HCT116 (cell line): ENCODE measurements at regions not wholly inside any gene's neighbourhood (a gene's known extent, or its start where the extent isn't known, plus 50 kb on each side); places are given as distances from the start of the nearest gene placed in this dataset.

Experiments used
- ATAC-seq: fragments of 200-7000 bp; cut with Tn5 transposase; 2 replicates; pipeline ENCODE4 v1.9.1; 2020; ENCODE audit warnings: mild to moderate bottlenecking, moderate library complexity
- BruUV-seq: library from RNA; stranded (reverse); fragments of 400-500 nt; replicated peaks from 2 replicates; lab custom pipeline; 2021; lab: Mats Ljungman, UMichigan
- CTCF ChIA-PET: fragments of 300-600 bp; sonication (Branson Sonifier 250); formaldehyde crosslinking; loops from one replicate; lab custom pipeline; 2021; ENCODE audit warnings: antibody characterized with exemption; lab: Charles Lee
- POLR2A ChIA-PET: fragments of 300-600, 350-600 bp; sonication (Branson Sonifier 250); formaldehyde crosslinking; loops from one replicate; lab custom pipeline; 2021; ENCODE audit warnings: antibody characterized with exemption; lab: Charles Lee
- RAD21 ChIA-PET, 2 experiments: fragments of 300-600 bp; sonication (Branson Sonifier 250); formaldehyde crosslinking; loops; one replicate each; lab custom pipeline; 2023; ENCODE audit warnings: low total read pairs in 2 of 2; ENCODE audit not compliant: uncharacterized antibody in 2 of 2, unreplicated experiment in 2 of 2, low non-redundant PET in 1 of 2; lab: Charles Lee
- DNase-seq: peaks from one replicate; pipeline ENCODE4 v3.0.0-alpha.2; 2010; ENCODE audit warnings: low read depth, low spot score
- H2AFZ ChIP-seq: fragments of 200-600 bp; shearing (Covaris generic), sonication (generic); 2 replicates; pipeline ENCODE4 v1.6.1; 2017; ENCODE audit warnings: low read depth, mixed run types, mixed read lengths, antibody characterized with exemption, low read length; ENCODE audit not compliant: poor library complexity, severe bottlenecking
- H3K27ac ChIP-seq: 2 replicates; pipeline ENCODE4 v1.5.1; 2012; ENCODE audit warnings: low read depth, low read length
- H3K27me3 ChIP-seq: fragments of 200-600 bp; sonication (generic); 2 replicates; pipeline ENCODE4 v1.6.1; 2016; ENCODE audit warnings: mixed run types, low read length, mixed read lengths; ENCODE audit not compliant: insufficient read depth
- H3K36me3 ChIP-seq, 2 experiments: fragments of 200-500 bp in 1 of 2; fragments of 200-600 bp in 1 of 2; sonication (Bioruptor generic) in 1 of 2; sonication (generic) in 1 of 2; 2 replicates each; pipeline versions ENCODE4 v1.5.1 to v1.6.1; 2014 to 2016; ENCODE audit warnings: low read length in 2 of 2, inconsistent platforms in 1 of 2, mixed read lengths in 1 of 2, mixed run types in 1 of 2; ENCODE audit not compliant: insufficient read depth in 2 of 2, control insufficient read depth in 1 of 2
- H3K4me1 ChIP-seq, 2 experiments: fragments of 200-600 bp in 1 of 2; sonication (generic) in 1 of 2; 2 replicates each; pipeline versions ENCODE4 v1.5.1 to v1.6.1; 2012 to 2017; ENCODE audit warnings: low read length in 2 of 2, inconsistent platforms in 1 of 2, mild to moderate bottlenecking in 1 of 2, mixed read lengths in 1 of 2, mixed run types in 1 of 2, moderate library complexity in 1 of 2; ENCODE audit not compliant: insufficient read depth in 2 of 2, control insufficient read depth in 1 of 2
- H3K4me2 ChIP-seq: fragments of 200-600 bp; sonication (generic); 2 replicates; pipeline ENCODE4 v1.6.1; 2017; ENCODE audit warnings: mixed run types, low read length, mixed read lengths
- H3K4me3 ChIP-seq, 2 experiments: fragments of 200-600 bp in 1 of 2; sonication (generic) in 1 of 2; replicated peaks in 1 of 2; 2 replicates each; pipeline ENCODE4 v1.5.1; 2011 to 2016; ENCODE audit warnings: low read length in 2 of 2, control low read depth in 1 of 2, low read depth in 1 of 2, mild to moderate bottlenecking in 1 of 2, mixed read lengths in 1 of 2, mixed run types in 1 of 2
- H3K79me2 ChIP-seq: fragments of 200-600 bp; sonication (generic); 2 replicates; pipeline ENCODE4 v1.6.1; 2017; ENCODE audit warnings: mild to moderate bottlenecking, mixed run types, low read length, moderate library complexity, mixed read lengths; ENCODE audit not compliant: insufficient read depth
- H3K9ac ChIP-seq: fragments of 200-600 bp; sonication (generic); 2 replicates; pipeline ENCODE4 v1.6.1; 2016; ENCODE audit warnings: low read length, mixed read lengths
- H3K9me2 ChIP-seq: fragments of 200-600 bp; sonication (generic), shearing (Covaris generic); 2 replicates; pipeline ENCODE4 v1.6.1; 2017; ENCODE audit warnings: mixed run types, mild to moderate bottlenecking, moderate library complexity; ENCODE audit not compliant: insufficient read depth
- H3K9me3 ChIP-seq, 2 experiments: fragments of 200-500 bp in 1 of 2; fragments of 200-600 bp in 1 of 2; sonication (Bioruptor generic) in 1 of 2; sonication (generic) in 1 of 2; 2 replicates each; pipeline ENCODE4 v1.6.1; 2014 to 2017; ENCODE audit warnings: low read length in 2 of 2, mixed read lengths in 2 of 2, inconsistent platforms in 1 of 2, low read depth in 1 of 2, mild to moderate bottlenecking in 1 of 2, mixed run types in 1 of 2, moderate library complexity in 1 of 2; ENCODE audit not compliant: control insufficient read depth in 1 of 2, insufficient read depth in 1 of 2
- H4K20me1 ChIP-seq: fragments of 200-600 bp; sonication (generic), shearing (Covaris generic); 2 replicates; pipeline ENCODE4 v1.6.1; 2017; ENCODE audit warnings: mixed run types, mild to moderate bottlenecking, moderate library complexity; ENCODE audit not compliant: insufficient read depth
- EGR1 ChIP-seq: IDR thresholded peaks from 2 replicates; pipeline ENCODE4 v1.6.1; 2012; ENCODE audit warnings: low read depth
- EZH2 ChIP-seq: fragments of 200-600 bp; sonication (generic); IDR thresholded peaks from 2 replicates; pipeline ENCODE4 v1.6.1; 2017; ENCODE audit warnings: antibody characterized with exemption, mixed run types
- EZH2phosphoT487 ChIP-seq: fragments of 200-600 bp; IDR thresholded peaks from 2 replicates; pipeline ENCODE4 v1.6.1; 2018; ENCODE audit warnings: antibody characterized with exemption, borderline replicate concordance
- FOSL1 ChIP-seq: IDR thresholded peaks from 2 replicates; pipeline ENCODE4 v1.6.1; 2012; ENCODE audit warnings: low read depth
- POLR2A ChIP-seq: IDR thresholded peaks from 2 replicates; pipeline ENCODE4 v1.7.0; 2011; ENCODE audit warnings: borderline replicate concordance; ENCODE audit not compliant: insufficient read depth, insufficient read length; ENCODE audit errors: extremely low read depth
- SRF ChIP-seq: IDR thresholded peaks from 2 replicates; pipeline ENCODE4 v1.6.1; 2012; ENCODE audit warnings: low read depth
- TCF7L2 ChIP-seq: IDR thresholded peaks from 2 replicates; pipeline ENCODE4 v1.7.0; 2011; ENCODE audit warnings: borderline replicate concordance, inconsistent platforms; ENCODE audit not compliant: insufficient read depth, insufficient read length; ENCODE audit errors: extremely low read depth
- YY1 ChIP-seq: IDR thresholded peaks from 2 replicates; pipeline ENCODE4 v1.6.1; 2011; ENCODE audit warnings: low read length, low read depth, moderate library complexity, mild to moderate bottlenecking; ENCODE audit not compliant: insufficient replicate concordance; ENCODE audit errors: extremely low read depth
- ZFX ChIP-seq: fragments of 450-650 bp; IDR thresholded peaks from 2 replicates; pipeline ENCODE4 v1.6.1; 2017
- intact Hi-C: fragments of 100-400 bp; cut with micrococcal nuclease; formaldehyde crosslinking; loops from 2 replicates; pipeline ENCODE4 v1.10.0; 2022
- TF ChIP-seq, protein P1 (sequence below): IDR thresholded peaks from 2 replicates; pipeline ENCODE4 v1.6.1; 2012
- TF ChIP-seq, protein P2 (sequence below), 3 experiments: fragments of 200-600 bp in 1 of 3; sonication (generic) in 1 of 3; IDR thresholded peaks in 2 of 3; conservative IDR thresholded peaks in 1 of 3; 2 replicates each; pipeline ENCODE4 v1.5.1; 2012 to 2017; ENCODE audit warnings: low read depth in 2 of 3, low read length in 2 of 3, antibody characterized with exemption in 1 of 3, borderline replicate concordance in 1 of 3, control low read depth in 1 of 3, mild to moderate bottlenecking in 1 of 3, mixed read lengths in 1 of 3, mixed run types in 1 of 3, moderate library complexity in 1 of 3; ENCODE audit not compliant: insufficient read depth in 1 of 3
- TF ChIP-seq, protein P3 (sequence below): IDR thresholded peaks from 2 replicates; pipeline ENCODE4 v1.6.1; 2012
- TF ChIP-seq, protein P4 (sequence below): IDR thresholded peaks from 2 replicates; pipeline ENCODE4 v1.6.1; 2012; ENCODE audit warnings: low read depth

DNA sequence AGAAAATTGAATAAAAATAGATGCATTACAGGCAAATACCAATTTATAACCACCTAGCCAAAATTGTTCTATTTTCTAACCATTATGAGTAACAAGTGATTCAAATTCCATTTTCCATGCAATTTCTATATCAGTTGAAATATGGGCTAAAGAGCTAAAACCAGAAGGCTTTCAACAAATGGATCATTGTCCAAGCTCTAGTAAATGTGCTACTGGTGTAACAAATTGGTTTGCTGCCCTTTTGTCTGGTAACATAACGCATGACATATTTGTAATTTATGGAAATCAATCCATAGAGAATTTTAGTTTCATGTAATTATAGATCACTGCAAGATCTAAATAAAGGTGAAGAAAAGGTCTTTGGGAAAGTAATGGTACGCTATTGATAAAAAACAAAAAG is 708.0 kb upstream of the GRAMD2B start:
- no peaks in the 10 kb centered on the region for H3K27me3 ChIP-seq
- no peaks in the 10 kb centered on the region for H3K9me2 ChIP-seq
- H4K20me1 ChIP-seq, result no peaks in the 10 kb centered on the region
- intact Hi-C loops, result no loop called here
- RAD21 ChIA-PET, result no interaction called here
- H3K9ac ChIP-seq, result no peak overlapping the region
- DNase-seq, result no peak
- H3K9me3 ChIP-seq, result no peaks in the 10 kb centered on the region
- no peak overlapping the region for H2AFZ ChIP-seq
- BruUV-seq, result no TSS peak
- no peak overlapping the region for H3K4me2 ChIP-seq
- H3K4me3 ChIP-seq, result no peak overlapping the region
- POLR2A ChIA-PET, result no interaction called here
- ATAC-seq, result no peak
- CTCF ChIA-PET, result no interaction called here
- no peaks in the 10 kb centered on the region; a peak in 1 of 4 replicates for H3K4me1 ChIP-seq
- TF ChIP-seq, protein P1, sequence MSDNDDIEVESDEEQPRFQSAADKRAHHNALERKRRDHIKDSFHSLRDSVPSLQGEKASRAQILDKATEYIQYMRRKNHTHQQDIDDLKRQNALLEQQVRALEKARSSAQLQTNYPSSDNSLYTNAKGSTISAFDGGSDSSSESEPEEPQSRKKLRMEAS, result no peak
- TF ChIP-seq POLR2A (no peak), EZH2 (no peak), FOSL1 (no peak), TCF7L2 (no peak), EGR1 (no peak), EZH2phosphoT487 (no peak), ZFX (no peak), YY1 (no peak), SRF (no peak)
- TF ChIP-seq, protein P2, sequence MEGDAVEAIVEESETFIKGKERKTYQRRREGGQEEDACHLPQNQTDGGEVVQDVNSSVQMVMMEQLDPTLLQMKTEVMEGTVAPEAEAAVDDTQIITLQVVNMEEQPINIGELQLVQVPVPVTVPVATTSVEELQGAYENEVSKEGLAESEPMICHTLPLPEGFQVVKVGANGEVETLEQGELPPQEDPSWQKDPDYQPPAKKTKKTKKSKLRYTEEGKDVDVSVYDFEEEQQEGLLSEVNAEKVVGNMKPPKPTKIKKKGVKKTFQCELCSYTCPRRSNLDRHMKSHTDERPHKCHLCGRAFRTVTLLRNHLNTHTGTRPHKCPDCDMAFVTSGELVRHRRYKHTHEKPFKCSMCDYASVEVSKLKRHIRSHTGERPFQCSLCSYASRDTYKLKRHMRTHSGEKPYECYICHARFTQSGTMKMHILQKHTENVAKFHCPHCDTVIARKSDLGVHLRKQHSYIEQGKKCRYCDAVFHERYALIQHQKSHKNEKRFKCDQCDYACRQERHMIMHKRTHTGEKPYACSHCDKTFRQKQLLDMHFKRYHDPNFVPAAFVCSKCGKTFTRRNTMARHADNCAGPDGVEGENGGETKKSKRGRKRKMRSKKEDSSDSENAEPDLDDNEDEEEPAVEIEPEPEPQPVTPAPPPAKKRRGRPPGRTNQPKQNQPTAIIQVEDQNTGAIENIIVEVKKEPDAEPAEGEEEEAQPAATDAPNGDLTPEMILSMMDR (IDR thresholded peaks at IDR 0.05 in 2 of 3, conservative IDR thresholded peaks at IDR 0.05 in 1 of 3; ENCODE audit: borderline replicate concordance in 1 of 3, insufficient read depth in 1 of 3, low read depth in 2 of 3, low read length in 2 of 3), result no peak
- TF ChIP-seq, protein P3, sequence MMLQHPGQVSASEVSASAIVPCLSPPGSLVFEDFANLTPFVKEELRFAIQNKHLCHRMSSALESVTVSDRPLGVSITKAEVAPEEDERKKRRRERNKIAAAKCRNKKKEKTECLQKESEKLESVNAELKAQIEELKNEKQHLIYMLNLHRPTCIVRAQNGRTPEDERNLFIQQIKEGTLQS, result no peak
- TF ChIP-seq, protein P4, sequence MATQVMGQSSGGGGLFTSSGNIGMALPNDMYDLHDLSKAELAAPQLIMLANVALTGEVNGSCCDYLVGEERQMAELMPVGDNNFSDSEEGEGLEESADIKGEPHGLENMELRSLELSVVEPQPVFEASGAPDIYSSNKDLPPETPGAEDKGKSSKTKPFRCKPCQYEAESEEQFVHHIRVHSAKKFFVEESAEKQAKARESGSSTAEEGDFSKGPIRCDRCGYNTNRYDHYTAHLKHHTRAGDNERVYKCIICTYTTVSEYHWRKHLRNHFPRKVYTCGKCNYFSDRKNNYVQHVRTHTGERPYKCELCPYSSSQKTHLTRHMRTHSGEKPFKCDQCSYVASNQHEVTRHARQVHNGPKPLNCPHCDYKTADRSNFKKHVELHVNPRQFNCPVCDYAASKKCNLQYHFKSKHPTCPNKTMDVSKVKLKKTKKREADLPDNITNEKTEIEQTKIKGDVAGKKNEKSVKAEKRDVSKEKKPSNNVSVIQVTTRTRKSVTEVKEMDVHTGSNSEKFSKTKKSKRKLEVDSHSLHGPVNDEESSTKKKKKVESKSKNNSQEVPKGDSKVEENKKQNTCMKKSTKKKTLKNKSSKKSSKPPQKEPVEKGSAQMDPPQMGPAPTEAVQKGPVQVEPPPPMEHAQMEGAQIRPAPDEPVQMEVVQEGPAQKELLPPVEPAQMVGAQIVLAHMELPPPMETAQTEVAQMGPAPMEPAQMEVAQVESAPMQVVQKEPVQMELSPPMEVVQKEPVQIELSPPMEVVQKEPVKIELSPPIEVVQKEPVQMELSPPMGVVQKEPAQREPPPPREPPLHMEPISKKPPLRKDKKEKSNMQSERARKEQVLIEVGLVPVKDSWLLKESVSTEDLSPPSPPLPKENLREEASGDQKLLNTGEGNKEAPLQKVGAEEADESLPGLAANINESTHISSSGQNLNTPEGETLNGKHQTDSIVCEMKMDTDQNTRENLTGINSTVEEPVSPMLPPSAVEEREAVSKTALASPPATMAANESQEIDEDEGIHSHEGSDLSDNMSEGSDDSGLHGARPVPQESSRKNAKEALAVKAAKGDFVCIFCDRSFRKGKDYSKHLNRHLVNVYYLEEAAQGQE, result no peak
- no peak overlapping the region for H3K27ac ChIP-seq
- H3K79me2 ChIP-seq, result no peaks in the 10 kb centered on the region
- no peaks in the 10 kb centered on the region for H3K36me3 ChIP-seq
